KG1 (cell line): ENCODE measurements at regions not wholly inside any gene's neighbourhood (a gene's known extent, or its start where the extent isn't known, plus 50 kb on each side); places are given as distances from the start of the nearest gene placed in this dataset.
"Not testable (repeated sequence)": the region's sequence is repeated elsewhere in the genome, so short reads cannot be mapped to it uniquely, and the experiment has no call there.

Experiments
- DNase-seq: peaks from one replicate; lab custom pipeline; 2025; lab: John Stamatoyannopoulos, UW

DNA sequence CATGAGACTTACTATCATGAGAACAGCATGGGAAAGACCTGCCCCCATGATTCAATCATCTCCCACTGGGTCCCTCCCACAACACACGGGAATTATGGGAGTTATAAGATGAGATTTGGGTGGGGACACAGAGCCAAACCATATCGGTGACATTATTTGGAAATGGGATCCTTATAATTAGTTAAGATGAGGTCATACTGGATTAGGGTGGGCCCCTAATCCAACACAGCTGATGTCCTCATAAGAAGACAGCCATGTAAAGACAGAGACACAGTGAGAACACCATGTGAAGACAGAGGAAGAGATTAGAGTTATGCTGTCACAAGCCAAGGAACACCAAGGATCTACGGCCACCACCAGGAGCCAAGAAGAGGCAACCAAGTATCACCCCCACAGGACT, 161.7 kb downstream of the SPTSSA start:
- DNase-seq: no peak

GRCh38 chr14:34299360-34299759, 162.7 kb downstream of the SPTSSA start:
- DNase-seq: no peak

DNA sequence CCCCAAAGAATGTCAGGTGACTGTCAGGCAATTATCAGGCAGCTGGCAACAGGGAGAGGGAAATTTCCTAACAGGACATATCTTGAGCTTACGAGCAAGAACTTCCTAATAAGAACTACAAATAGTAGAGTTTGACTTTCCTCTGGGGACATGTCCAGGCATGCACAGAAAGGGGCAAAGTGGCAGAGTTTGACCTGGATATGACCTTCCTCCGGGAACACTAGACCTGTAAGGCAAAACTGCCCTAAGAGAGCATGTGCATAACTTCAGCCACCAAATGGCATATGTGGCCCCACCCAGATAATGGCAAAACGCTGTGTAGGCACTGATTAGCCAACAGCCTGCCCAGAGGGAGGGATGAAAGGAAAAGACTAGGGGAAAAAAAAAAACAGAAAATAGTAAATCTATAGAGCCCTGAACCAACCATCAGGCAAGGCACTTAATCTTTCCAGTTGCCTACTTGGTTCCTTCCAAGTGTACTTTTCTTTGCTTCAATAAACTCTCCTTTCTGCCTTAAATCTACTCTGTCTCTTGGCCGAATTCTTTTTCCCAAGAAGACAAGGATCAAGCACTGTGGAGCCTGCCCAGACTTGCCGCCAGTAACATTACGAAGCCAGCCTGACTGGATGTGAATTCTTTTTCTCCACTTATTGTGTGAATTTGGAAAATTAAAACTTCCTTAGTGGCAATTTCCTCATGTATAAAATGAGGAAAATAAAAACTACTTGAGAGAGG, 164.1 kb downstream of the SPTSSA start:
- DNase-seq: no peak

- DNase-seq: no peak
These were observed 178.4 kb downstream of the SPTSSA start for GRCh38 chr14:34283590-34283989.

GRCh38 chr14:34277191-34277590, 184.8 kb downstream of the SPTSSA start:
- DNase-seq: no peak

- DNase-seq: no peak
These were observed 186.5 kb downstream of the SPTSSA start for GRCh38 chr14:34275530-34275929.

GRCh38 chr14:34275078-34275477, 187.0 kb downstream of the SPTSSA start:
- DNase-seq: no peak

DNA sequence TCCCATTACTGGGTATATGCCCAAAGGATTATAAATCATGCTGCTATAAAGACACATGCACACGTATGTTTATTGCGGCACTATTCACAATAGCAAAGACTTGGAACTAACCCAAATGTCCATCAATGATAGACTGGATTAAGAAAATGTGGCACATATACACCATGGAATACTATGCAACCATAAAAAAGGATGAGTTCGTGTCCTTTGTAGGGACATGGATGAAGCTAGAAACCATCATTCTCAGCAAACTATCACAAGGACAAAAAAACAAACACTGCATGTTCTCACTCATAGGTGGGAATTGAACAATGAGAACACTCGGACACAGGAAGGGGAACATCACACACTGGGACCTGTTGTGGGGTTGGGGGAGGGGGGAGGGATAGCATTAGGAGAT, 188.3 kb downstream of the SPTSSA start:
- not testable (repeated sequence) for DNase-seq

- no peak for DNase-seq
These were observed 191.7 kb downstream of the SPTSSA start for GRCh38 chr14:34270361-34270760.

GRCh38 chr14:34266344-34266743, 195.7 kb downstream of the SPTSSA start:
- no peak for DNase-seq

DNA sequence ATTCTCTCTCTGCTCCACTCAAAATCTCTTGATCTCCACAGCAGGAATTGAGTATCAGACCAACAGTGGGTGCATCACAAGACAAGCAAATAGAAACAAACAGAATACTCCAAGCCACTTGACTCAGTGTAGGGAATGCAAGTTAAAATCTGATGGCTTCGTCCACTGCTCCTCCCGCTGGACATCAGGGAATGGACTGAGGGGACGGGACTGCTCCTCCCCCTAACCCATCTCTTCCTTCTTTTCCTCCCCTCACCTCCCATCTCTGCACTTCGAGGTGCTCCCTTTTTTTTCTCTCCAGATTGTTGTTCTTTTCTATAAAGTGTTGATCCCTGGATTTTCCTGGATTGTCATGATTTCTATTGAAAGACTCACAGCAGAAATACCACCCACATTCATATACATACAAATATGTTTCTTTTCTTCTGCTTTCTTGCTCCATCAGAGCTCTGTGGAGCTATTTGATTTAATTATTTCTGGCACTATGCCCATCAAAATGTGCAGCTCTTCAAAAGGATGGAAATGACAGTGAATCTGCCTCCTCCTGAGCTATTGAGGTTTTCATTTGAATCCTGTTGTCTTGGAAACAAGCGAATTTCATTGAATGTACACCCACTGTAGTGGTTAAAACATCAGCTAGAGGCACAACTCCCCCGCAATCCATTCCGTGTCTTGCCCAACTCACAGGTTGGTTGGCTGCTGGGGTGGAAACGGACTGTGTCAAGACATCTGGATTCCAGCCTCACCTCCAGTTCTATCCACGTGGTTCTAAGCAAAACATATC, 199.7 kb downstream of the SPTSSA start:
- no peak for DNase-seq

GRCh38 chr14:34259996-34260395, 202.0 kb downstream of the SPTSSA start:
- no peak for DNase-seq

DNA sequence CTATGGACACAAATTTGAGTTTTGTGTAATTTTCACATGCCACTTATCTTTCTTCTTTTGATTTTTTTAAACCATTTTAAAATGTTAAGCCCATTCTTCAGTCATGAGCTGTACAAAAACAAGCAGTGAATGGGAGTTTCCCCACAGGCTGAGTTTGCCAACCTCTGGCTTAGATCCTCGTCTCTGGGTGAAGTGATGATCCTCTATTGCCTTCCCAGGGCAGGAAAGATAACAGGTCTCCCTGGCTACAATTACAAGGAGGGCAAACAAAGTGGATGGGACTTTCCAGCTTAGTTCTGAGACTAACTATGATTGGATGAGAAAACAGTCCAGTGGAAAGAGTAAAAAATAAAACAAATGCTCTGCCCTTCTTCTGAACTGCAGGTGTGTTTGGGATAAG, 203.7 kb downstream of the SPTSSA start:
- DNase-seq: no peak

DNA sequence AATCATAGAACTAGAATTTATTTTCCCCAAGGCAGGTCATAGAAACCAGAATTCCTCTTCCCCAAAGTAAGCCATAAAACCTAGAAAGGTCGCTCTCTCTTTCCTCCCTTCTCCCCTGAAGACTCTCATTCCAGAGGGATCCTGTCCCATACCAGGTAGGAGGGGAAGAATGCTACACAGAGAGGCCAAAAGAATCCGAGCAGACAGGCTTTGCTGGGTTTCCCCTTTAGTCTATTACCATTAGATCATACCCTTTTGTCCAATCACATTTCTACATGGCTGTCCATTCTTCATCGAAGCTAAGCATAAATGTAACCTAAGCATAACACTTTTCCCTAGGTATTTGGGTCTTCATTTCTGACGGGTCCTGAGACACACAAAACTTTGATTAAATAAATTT, 204.5 kb downstream of the SPTSSA start:
- DNase-seq: no peak

- DNase-seq: no peak
These were observed 205.8 kb downstream of the SPTSSA start for GRCh38 chr14:34256223-34256622.

- no peak for DNase-seq
These were observed 207.5 kb downstream of the SPTSSA start for GRCh38 chr14:34254571-34254970.

DNA sequence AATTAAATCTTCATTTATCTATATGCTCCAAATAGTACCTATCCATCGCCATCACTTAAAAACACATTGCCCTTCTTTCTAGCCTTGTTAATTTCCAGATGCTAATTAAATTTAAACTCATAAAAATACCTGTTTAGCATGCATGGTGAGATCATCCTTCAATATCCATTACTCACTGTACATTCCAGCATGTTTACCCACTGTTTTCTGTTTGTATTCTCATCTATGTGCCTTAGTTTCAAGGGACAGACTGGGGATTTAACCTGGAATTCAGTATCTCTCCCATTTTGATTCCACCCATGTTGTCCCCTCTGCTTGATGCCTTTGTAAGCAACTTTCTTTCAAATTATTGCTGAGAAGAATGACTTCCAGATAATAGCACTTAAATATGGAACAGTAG, 208.0 kb downstream of the SPTSSA start:
- no peak for DNase-seq

GRCh38 chr14:34252227-34252626, 209.8 kb downstream of the SPTSSA start:
- DNase-seq: no peak

- no peak for DNase-seq
These were observed 210.4 kb downstream of the SPTSSA start for GRCh38 chr14:34251662-34252061.

- no peak for DNase-seq
These were observed 211.1 kb downstream of the SPTSSA start for GRCh38 chr14:34250959-34251358.

GRCh38 chr14:34247605-34248004, 214.4 kb downstream of the SPTSSA start:
- no peak for DNase-seq

DNA sequence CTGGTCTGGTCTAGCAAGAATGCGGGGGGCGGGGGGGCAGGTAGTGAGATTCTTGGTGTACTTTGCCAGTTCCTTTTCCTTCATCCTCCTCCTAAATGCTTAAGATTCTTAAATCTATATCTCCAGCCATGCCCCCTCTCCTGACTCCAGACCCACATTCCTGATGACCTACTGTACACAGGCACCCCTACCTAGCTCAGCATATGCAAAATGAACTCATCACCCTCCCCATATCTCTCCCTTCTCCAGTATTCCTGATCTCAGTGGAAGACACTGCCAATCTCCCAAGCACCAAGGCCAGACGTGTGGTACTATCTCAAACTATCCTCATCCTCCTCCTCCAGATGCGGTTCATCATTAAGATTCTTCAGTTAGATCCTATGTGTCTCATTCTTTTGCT, 215.8 kb downstream of the SPTSSA start:
- no peak for DNase-seq

DNA sequence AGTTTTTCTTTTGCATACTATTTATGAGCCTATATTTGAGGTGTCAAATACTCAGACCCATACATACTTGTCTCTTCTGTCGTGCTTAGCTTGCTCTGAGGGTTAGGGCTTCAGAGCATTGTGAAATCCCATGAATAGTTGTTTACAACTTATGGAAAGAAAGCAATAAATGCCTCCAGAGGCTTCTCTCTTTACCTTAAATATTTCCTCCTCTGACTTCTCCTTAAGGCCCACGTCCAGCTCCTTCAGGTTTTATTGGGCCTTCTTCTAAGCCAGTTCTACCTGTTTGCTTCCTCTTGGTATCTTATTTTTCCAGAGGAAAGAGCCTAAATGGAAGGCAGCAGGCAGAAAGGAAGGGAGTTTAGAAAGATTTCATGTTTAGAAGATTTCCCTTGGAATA, 218.6 kb downstream of the SPTSSA start:
- no peak for DNase-seq

- no peak for DNase-seq
These were observed 219.0 kb downstream of the SPTSSA start for GRCh38 chr14:34243001-34243400.
